ENCODE measurements at regions not wholly inside any gene's neighbourhood (a gene's known extent, or its start where the extent isn't known, plus 50 kb on each side); places are given as distances from the start of the nearest gene placed in this dataset.
"Not testable (repeated sequence)": the region's sequence is repeated elsewhere in the genome, so short reads cannot be mapped to it uniquely, and the experiment has no call there.

DNA sequence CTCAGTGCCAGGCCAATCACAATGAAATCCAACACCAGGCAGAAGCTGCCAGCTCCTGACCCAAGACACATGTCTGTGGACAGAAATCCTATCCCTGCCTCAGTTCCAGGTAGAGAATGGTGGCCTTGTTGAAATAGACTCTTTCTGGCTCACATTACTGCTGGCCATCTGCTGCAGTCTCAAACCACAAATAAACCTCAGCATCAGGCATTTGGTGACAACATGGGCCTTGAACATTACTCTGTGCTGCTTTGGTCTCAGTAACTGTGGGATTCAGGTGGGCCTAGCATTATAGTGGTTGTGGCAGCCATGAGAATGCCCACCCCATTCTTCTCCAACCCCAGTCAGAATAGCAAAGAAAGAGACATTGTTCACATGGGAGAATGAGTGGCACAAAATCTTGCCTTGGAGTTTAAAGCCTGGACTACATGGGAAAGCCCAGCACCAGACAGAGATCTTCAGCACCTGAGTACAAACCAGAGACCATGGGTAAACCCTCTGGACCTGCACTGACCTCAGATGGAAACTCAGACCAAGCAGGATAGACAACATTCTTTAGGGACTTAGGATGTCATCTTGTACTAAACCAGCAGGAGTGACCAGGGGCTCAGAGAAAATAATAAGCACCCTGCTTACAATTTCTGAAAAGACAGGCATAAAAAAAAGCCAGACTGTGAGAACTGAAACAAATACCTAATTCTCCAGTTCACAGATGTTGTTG, 50.4 kb upstream of the TRAM1L1 start:
- DNase-seq (ENCODE audit: low read depth): no peak

DNA sequence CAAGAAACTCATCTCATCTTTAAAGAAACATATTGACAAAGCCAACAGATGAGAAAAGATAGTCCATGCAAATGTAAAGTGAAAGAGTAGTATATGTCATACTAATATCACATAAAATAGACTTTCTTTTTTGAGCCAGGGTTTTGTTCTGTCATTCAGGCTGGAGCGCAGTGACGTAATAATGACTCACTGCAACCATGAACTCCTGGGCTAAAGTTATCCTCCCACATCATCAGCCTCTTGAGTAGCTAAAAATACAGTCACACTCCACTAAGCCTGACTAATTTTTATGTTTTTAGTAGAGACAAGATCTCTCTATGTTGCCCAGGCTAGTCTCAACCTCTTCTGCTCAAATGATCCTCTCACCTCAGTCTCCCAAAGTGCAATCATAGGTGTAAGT, 51.8 kb upstream of the TRAM1L1 start:
- peak; percentile 78 for DNase-seq (ENCODE audit: low read depth)

DNA sequence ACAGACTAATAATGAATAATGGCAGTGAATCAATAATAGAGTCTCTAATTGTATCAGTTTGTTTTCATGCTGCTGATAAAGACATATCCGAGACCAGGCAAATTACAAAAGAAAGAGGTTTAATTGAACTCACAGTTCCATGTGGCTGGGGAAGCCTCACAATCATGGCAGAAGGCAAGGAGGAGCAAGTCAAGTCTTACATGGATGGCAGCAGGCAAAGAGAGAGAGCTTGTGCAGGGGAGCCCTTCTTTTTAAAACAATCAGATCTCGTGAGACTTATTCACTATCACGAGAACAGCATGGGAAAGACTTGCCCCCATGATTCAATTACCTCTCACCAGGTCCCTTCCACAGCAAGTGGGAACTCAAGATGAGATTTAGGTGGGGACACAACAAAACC, 53.4 kb upstream of the TRAM1L1 start:
- not testable (repeated sequence) for DNase-seq (ENCODE audit: low read depth)

DNA sequence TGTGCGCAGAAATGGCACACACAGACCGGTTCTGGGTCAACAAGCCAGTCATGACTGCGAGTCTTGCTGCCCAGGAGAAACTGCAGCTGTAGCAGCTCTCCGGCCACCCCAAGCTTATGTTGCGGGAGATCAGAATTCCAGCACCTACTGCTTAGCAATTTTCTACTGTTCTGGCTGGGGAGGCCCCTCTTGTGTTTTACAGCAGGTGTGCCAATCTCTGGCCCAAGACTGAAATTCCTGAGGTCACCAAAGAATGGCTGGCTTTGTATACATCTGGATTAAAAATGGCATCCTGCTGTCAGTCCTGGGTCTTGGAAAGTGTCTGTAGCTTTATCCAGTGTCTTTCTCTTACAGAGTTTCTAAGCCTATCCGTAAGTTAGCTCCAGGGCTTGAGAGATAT, 68.9 kb upstream of the TRAM1L1 start:
- DNase-seq (ENCODE audit: low read depth): no peak

DNA sequence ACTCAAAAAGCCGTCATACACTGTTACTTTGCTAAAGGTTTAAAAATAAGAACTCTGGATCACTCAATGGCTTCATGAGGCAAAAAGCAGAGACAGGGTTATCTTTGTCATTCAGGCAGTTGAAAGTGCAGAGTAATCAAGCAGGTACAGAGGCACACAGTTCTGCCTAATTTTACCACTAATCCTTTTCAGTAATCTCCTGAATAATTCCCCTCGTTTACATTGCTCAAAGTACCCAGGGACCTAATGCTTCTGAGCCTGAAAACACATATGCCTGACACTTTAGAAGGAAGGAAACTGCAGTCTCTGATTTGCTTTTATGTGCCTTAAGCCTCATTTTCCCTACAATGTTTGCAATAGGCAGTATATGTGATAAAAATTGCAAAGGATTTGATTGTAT, 71.4 kb upstream of the TRAM1L1 start:
- no peak for DNase-seq (ENCODE audit: low read depth)

DNA sequence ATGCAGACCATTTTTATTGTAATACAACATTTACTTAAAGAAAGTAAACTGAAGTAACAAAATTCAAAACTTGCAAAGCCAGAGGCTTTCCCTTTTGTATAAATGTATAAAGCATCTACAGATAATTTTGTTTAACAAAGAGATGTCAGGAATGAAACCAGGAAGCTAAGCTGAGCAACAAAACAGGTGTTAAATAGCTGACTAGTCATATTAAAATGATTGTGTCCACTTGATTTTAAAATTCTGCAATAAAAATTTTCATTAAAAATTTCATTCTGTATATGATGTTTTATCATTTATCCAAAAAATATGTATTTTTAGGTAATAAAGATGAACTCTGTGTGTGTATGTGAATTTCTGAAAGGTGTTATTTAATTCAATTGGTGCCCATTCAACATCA, 72.0 kb upstream of the TRAM1L1 start:
- no peak for DNase-seq (ENCODE audit: low read depth)

DNA sequence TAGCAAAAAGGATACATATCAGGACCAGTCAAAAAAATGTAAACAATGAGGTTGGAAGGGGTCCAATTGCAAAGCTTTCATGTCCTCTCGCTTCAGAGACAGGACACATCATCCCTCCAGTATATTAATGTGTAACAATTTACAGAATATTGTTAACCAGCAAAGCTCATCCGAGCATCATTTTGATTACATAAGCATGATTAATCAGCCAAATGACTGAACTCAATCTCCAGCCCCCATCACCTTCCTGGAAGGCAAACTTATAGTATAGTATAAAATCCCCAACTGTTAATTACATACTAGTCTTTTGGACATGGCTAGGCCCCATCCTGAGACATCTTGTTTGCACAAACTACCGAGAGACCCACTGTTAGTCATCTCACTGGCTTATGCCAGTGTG, 77.6 kb upstream of the TRAM1L1 start:
- no peak for DNase-seq (ENCODE audit: low read depth)

DNA sequence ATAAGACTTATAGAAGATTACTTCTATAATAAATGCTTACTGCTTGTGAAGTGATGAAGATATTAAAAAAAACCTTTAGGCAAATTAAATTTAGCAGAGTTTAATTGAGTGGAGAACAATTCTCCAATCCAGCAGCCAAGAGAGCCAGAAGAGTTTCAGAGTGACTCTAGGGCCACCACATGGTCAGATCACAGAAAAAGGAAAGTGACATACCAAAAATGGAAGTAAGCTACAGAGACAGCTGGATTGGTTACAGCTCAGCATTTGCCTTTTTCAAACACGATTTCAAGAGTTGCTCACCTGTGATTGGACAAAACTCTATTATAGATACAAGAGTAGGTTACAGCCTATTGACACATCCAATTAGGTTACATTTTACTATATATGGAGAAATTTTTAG, 79.0 kb upstream of the TRAM1L1 start:
- DNase-seq (ENCODE audit: low read depth): no peak

DNA sequence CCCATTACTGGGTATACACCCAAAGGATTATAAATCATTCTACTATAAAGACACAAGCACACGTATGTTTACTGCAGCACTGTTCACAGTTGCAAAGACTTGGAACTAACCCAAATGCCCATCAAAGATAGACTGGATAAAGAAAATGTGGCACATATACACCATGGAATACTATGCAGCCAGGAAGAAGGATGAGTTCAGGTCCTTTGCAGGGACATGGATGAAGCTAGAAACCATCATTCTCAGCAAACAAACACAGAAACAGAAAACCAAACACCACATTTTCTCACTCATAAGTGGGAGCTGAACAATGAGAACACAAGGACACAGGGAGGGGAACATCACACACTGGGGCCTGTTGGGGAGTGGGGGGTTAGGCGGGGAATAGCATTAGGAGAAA, 90.0 kb upstream of the TRAM1L1 start:
- not testable (repeated sequence) for DNase-seq (ENCODE audit: low read depth)

DNA sequence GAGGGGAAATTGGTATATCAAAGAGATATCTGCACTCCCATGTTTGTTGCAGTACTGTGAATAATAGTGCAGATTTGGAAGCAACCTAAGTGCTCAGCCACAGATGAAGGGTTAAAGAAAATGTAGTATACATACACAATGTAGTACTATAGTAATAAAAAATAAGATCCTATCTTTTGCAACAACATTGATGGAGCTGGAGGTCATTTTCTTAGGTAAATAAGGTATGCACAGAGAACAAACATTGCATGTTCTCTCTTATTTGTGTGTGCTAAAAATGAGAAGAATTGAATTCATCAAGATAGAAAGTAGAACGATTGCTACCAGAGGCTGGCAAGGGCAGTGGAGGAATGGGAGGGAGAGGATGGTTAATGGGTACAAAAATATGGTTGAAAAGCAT, 117.9 kb upstream of the TRAM1L1 start:
- no peak for DNase-seq (ENCODE audit: low read depth)

DNA sequence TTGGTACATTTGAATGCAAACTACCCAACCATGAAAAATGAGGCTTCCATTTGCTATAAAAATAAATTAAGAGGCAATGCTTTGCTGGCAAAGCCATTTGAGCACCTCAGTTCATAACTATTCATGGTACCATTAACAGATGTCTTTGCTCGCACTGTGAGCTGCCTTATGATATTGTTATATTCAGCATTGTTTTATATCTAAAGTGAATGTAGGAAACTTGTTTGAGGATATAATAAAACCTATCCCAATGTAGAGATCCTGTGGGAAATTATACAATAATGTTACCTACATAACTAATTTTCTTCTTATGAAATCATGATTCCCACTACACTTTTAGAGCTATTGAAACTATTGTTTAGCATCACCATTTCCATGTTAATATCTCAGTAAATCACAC, 125.2 kb upstream of the TRAM1L1 start:
- no peak for DNase-seq (ENCODE audit: low read depth)

DNA sequence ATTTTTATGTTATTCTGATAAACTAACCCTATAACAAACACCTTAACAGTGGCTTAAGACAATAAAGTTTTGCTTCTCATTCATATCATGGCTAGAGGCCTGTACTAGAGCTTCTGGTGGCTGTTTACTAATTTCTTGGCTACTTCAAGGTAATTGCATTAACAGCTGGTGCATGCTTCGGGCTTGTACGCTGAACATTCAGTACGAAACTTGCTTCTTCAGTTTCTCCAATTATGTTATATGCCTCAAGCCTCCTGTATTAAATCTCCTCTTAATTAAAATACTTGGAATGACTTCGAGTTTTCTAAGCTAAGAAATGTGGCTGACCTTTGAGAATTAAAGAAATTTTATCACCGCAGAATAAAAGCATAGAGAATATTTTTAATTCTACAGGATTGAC, 138.9 kb upstream of the TRAM1L1 start:
- DNase-seq (ENCODE audit: low read depth): no peak

DNA sequence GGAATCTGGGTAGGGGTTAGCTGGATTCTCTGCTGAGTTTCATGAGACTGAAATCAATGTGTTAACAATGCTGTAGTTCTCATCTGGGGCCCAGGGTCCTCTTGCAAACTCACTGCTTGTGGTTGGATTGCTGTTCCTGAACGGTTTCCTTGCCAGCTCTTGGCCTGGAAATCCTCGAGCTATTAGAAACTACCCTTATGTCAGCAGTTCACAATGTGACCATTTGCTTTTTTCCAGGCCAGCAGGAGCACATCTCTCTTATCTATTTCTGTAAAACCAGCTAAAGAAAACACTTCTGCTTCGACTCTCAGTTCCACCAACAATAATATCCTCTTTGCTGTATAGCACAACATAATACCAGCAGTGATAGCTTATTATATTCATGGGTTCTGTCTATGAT, 140.1 kb upstream of the TRAM1L1 start:
- DNase-seq (ENCODE audit: low read depth): no peak

DNA sequence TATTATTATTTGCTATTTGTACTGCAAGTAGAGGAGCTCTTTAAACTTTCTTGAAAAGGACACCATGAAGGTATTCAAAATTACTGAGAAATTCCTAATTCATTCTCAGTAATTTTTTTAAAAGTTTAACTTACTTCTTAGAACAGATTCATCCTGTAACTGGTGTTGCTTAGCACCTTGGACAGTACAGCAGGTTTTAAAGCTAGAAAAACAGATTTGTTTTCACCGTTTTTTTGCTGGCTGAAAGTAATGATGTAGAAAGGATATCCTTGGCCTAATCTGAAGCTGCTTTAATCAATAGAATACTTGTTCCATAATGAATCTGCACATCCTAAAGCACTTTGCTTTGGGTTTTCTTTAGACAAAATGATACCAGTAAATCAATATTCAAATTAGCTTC, 142.5 kb upstream of the TRAM1L1 start:
- DNase-seq (ENCODE audit: low read depth): no peak

DNA sequence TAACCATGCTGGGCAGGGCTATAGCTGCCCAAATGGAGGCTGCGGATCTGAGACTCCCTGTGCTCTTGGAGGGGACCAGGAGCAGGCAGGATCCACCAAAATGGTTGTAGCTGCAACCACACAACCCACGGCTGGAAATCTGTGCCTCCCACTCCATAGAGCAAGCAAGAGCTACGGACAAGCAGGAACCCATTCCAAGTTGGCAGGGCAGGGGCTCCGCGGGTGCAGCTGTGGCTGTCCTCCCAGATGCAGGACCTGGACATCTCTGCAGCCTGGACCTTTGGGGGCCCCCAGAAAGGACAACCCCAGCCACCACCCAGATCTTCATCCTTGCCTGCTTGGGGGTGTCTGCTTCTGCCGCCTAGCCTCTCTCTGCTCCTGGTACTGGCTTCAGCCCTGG, 154.1 kb upstream of the TRAM1L1 start:
- no peak for DNase-seq (ENCODE audit: low read depth)

DNA sequence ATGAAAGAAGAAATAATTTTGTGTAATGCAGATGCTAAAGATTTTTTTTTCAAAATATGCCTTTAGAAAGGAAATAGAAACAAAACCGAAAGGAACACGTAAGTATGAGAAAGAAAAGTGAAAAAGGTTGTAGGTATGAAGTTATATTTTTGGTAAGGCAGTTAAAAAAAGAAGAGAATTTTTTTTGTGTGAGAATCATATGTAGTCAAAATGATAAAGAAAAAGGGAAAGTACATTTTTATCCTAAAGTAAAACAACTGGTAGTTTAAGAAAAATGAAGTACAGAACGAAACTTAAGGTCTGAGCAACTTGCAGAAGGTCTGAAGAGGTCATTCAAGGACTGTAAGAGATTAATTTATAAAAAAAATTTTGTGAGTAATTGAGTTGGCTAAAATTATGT, 164.0 kb upstream of the TRAM1L1 start:
- DNase-seq (ENCODE audit: low read depth): no peak

DNA sequence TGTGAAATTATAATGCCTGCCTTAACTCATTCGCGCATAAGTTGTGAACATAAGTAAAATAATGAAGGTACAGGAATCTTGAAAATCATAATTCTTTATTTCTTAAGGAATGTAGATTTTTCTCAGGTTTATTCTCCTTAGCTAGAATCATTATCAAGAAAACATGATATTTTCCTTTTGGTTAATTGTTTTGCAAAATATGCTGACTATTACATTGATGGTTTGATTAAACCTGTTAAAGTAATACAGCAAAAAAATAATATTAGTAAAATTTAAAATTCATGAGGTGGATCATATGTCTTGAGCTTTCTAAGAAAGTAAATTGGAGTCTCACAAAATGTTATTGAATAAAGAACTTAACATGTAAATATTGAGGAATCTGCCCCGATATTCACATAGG, 178.7 kb upstream of the TRAM1L1 start:
- no peak for DNase-seq (ENCODE audit: low read depth)

DNA sequence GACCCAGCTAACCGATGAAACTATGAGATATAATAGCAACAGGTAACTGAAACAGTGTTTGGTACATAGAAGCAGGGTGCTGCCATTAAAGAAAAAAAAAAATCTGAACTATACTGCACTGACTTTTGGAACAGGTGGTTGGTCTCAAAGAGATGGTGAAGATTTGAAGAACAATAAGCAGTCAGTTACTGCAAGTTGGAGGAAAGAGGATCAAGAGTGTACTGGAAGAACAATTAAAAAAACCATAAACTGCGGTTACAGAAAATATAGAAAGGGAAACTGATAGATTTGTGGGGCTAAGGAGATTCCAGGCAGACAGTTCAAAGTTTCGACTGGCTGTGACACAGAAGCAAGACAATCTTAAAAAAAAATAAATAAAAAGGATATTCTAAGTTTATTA, 181.9 kb upstream of the TRAM1L1 start:
- DNase-seq (ENCODE audit: low read depth): no peak

DNA sequence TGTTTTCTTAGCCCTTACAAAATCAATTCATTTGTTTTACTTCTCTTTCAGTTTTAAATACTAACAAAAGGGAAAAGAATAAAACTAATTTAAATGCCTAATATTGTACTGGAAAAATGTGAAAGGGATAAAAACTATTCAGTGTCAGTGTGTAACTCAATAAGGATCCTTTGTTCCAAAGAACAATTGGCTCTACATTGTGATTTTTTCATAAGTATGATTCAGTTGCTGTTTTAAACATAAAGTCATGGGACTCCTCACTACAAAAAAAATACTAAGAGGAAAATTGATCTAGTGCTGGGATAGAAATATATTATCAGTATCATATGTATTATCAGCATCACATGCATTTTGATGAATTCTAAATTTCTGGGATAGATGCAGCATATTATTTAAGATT, 199.4 kb upstream of the TRAM1L1 start:
- DNase-seq (ENCODE audit: low read depth): no peak

DNA sequence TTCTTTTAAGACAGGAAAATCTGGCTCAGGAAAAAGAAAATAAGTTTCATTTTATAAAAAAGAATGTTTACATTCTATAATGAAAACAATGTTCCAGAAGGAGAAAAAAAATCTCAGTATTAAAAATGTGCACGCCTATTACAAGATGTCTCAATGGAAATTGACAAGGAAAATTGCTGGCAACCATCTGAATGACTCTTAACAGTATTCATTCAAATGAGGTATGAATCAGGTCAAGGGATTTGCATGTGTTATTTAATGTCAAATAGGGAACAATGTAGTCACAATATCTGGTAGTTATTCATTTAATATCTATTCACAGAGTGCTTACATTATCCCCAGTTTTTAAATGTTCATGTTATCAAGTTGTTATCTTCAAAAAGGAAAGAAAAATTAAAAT, 208.4 kb upstream of the TRAM1L1 start:
- no peak for DNase-seq (ENCODE audit: low read depth)

DNA sequence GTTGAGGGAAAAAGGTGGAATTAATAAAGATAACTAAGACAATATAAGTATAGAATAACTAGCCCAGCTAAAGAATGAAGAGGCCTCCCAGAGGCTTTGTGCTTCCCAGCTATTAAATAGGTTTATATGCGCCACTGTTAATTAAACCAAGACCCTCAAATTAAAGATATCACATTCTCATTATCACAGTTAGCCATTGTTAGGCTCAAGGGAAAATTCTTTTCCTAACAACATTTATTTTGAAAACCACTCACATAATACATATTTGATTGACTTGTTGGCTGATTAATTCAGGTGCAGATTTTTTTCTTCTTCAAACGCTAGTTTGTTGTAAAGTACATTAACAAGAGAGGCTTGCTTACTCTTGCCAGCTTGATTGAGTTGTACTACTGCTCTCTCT, 216.8 kb upstream of the TRAM1L1 start:
- DNase-seq (ENCODE audit: low read depth): no peak

DNA sequence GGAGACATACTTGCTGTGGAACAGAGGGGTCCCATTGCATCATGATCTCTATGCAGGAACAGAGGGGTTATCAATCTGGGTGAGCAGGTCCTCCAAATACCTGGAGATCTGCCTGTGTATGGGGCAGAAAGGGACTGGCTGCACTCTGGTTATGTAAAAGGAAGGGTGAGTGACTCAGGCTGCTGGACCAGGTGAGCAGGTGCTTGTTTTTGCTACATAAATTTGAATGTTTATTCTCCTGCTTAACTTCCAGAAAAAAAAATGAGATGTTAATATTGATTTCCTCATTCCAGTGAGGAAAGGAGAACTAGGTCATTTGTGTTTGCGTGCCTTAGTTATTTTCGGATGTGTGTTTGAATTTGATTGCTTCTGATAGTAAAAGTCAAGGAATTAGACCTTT, 225.8 kb upstream of the TRAM1L1 start:
- no peak for DNase-seq (ENCODE audit: low read depth)

DNA sequence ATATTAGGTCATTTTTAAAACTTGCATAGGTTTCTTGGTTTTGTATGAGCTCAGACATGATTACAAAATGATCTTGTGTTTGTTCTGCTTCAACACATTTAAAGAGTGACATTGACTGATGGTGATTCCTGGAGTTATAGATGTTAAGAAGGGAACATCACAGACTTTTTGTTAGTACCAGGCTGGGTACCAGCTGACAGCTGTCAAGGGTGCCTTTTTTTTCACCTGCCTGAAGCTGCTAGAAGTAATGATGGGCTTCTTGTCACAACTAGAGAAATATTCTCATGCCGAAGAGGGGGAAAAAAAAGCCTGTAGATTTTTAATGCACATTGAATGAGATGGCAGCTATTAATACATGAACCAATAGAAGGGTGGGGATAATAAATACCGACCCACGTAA, 226.6 kb upstream of the TRAM1L1 start:
- no peak for DNase-seq (ENCODE audit: low read depth)

DNA sequence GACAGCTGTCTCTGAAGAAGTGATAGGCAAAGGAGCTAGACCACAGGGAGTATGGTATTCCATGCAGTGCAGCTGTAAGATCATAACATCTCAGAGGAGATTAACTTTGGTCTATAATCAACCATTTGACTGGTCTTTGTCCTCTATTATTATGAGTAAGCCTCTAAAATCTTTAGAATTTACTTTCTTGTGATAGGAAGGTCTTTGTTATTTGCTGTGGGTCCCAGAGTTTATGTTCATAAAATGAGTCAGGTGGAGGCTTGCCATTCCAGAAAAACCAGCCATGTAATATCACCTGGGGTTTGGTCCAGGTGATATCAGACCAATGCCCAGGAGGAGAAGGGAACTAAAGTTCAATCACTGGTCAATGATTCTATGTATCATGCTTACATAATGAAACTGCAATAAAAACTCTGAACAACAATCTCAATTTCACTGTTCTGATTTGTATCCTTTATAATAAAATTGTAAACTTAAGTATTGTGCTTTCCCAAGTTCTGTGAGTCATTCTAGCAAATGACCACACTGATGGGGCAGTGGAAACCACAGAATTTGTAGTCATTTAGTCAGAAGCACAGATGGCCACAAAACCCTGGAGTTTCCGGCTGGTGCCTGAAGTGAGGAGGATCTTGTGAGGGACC, 239.6 kb upstream of the TRAM1L1 start:
- DNase-seq (ENCODE audit: low read depth): peak; percentile 68

All from iris pigment epithelial cell (primary cell).